HEK293T (cell line): ENCODE measurements at regions not wholly inside any gene's neighbourhood (a gene's known extent, or its start where the extent isn't known, plus 50 kb on each side); places are given as distances from the start of the nearest gene placed in this dataset.
"Not testable (repeated sequence)": the region's sequence is repeated elsewhere in the genome, so short reads cannot be mapped to it uniquely, and the experiment has no call there.

Experiments used
- CTCF ChIA-PET: fragments of 350-600 bp; formaldehyde crosslinking; extraction: SDS; loops from one replicate; lab custom pipeline; 2021; ENCODE audit warnings: antibody characterized with exemption, inconsistent platforms; lab: Yijun Ruan, JAX
- POLR2A ChIA-PET: fragments of 350-600 bp; formaldehyde crosslinking; extraction: SDS; loops from one replicate; lab custom pipeline; 2020; ENCODE audit warnings: antibody characterized with exemption, inconsistent platforms; lab: Yijun Ruan, JAX
- DNase-seq: peaks from one replicate; pipeline ENCODE4 v3.0.0; 2012; ENCODE audit warnings: mixed read lengths; ENCODE audit errors: extremely low spot score

DNA sequence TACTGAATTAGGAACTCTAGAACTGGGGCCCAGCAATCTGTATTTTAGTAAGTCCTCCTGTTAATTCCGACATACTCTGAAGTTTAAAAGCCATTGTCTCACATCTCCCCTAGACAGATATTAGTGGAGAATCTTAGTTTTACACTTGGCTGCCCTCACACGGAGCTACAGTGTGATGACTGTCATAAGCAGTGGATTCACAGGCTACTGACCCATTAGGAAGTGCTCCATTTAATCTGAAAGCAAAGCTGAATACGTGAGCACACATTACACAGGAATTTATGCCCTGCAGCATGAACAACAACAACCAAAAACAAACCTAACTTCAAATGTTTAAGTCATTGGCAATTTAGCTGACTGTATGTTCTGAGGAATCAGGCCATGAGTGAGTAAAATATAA, 416.4 kb upstream of the ANKRD20A1 start:
- POLR2A ChIA-PET, DNase-seq, CTCF ChIA-PET: not testable (repeated sequence)

DNA sequence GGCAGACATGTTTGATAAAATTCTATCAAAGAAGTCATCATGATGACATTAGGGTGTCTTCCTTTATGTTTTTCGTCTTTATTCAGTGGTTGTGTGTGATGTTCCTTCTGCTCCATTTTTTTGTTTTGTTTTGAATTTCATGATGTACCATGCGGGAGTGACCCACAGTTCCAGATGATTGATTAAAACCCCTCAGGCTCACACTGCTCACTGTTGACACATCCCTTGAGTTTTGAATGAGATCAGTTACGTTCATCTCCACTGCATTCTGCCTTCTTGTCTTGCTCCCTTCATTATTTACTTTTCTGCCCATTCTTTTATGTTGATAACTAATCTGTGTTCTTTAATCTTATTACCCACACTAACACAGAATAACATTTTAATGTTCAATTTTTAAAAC, 421.7 kb upstream of the ANKRD20A1 start:
- CTCF ChIA-PET, DNase-seq, POLR2A ChIA-PET: not testable (repeated sequence)

DNA sequence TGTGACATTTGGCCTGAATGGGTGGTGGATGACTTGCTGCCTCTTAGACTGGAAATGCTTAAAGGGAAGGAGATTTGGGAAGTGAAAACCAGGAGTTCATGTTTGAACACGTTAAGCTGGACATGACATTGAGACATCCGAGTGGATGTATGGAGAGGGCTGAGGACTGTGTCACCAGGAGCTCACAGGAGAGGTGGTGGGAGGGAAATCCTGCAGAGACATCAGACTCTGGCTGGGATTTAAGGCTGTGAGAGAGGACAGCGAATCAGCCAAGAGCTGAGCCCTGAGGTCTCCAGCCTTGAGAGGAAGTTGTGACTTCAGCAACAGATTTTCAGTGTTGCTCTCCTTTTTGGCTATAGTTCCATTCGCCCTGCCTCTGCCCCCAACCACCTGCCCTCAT, 432.5 kb upstream of the SPATA31A3 start:
- POLR2A ChIA-PET, CTCF ChIA-PET, DNase-seq: not testable (repeated sequence)

DNA sequence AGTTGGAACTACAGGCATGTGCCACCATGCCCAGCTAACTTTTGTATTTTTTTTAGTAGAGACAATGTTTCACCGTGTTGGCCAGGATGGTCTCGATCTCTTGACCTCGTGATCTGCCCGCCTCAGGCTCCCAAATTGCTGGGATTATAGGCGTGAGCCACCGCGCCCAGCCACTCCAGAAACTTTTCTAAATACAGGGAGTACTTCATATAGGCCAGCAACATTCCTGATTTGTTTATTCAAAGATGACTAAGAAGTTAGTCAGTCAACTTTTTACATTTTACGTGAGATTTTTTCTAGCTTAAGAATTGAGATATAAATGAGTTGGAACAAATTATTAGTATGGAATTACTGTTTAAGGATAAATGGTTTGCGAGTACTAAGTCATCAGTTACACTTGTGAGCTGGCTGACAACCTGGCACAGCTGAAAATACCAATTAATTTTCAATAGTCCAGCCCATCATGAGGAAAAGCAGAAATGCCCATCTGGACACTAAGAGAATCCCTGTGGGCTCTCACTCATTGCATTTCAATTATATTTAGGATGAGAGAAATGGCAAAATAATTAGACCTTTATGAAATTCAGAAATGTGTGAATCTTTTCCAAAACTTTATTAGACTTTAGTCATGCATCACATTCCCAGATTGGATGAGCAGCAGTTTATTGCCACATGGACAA, 430.8 kb upstream of the SPATA31A3 start:
- DNase-seq, CTCF ChIA-PET, POLR2A ChIA-PET: not testable (repeated sequence)

DNA sequence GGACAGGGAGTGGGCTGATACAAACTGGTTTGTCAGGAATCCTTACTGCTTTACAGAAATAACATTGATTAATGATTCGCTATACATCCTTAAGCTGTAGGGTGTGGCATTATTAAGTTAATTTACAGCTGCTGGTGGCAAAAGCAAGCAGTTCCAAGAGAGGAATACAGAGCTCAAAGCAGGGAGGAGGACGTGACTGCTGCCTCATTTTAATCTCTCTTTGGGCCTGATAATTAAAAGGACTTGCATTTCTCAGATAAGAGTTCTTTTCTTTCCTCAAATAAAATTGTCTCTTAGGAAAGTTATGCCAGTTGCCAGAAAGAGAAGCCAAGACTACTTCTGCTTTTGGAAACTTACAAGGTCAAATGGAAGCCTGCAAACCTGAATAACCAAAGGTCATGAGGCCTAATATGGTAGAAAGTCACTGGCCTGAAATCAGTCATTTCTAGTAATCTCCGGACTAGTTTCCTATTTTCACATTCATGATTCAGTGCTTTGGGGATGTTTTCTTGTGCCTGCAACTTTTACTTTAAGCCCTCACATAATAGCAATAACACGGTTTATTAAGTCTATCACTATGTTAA, 426.2 kb upstream of the SPATA31A3 start:
- CTCF ChIA-PET, POLR2A ChIA-PET, DNase-seq: not testable (repeated sequence)

DNA sequence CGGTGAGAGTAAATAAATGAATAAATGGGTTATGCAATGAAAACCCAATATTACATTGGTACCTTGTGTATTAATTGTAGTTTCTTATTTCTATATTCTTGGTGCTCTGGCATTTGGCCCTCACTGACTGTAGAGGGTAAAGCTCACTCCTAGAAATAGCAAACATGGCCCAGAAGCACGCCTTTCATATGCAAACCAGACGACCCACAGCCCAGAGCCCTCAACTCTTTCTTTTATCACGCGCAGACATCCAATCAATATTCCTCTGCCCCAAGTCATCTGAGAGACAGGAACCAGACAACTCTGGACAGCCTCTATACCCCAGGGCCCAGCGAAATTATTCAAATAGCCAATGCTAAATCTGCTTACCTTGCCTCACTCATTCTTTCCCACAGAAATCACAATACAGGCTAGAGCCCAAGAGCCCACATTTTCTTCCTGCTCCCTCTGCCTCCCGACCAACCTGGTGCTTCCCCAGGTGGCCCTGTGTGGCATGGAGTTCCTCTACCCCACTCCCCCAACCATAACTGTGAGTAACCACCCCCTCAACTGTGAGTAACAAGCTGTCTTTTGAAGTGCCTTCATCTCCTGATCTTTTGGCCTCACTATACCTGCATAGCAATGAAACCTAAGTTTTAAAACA, 425.1 kb upstream of the SPATA31A3 start:
- DNase-seq, CTCF ChIA-PET, POLR2A ChIA-PET: not testable (repeated sequence)

GRCh38 chr9:67416639-67417038, 424.3 kb upstream of the SPATA31A3 start:
- CTCF ChIA-PET, DNase-seq, POLR2A ChIA-PET: not testable (repeated sequence)

- CTCF ChIA-PET, POLR2A ChIA-PET, DNase-seq: not testable (repeated sequence)
Measured at GRCh38 chr9:67410606-67411220, 418.4 kb upstream of the SPATA31A3 start.

- CTCF ChIA-PET, POLR2A ChIA-PET, DNase-seq: not testable (repeated sequence)
Measured at GRCh38 chr9:67403739-67404138, 411.4 kb upstream of the SPATA31A3 start.

DNA sequence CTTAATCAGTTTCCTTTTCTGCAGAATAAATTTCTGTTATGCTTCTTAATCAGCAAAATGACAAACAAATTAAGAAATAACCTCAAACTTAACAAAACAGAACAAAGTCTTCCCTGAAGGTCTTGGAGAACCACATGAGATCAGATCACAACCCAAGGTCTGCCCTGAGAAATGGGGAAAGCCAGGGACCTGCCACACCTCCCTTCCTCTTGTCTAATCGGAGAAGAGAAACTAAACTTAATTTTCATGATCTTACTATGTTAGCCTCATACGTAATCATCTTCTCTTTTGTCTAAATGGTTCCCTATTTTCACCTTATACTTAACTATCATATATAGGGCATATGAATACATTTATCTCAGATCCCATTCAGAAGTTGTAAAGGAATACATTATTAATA, 405.4 kb upstream of the SPATA31A3 start:
- CTCF ChIA-PET, POLR2A ChIA-PET, DNase-seq: not testable (repeated sequence)

DNA sequence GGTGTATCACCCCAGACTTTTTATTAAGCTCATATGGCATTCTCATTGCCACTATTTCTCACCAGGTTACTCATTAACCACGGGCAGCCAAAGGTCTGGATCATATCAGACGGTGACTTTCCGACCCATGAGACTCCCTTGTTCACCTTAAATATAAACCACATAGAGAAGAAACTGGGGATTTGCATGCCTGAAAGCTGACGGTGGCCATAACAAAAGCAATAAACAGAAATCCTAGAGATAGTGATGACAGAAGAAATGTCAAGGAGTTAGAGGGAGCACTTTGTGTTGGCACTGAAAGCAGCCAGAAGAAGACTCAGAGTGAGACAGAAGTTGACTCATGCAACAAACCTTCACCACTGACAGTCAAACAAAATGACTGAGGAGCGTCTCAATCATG, 402.4 kb upstream of the SPATA31A3 start:
- POLR2A ChIA-PET, DNase-seq, CTCF ChIA-PET: not testable (repeated sequence)

DNA sequence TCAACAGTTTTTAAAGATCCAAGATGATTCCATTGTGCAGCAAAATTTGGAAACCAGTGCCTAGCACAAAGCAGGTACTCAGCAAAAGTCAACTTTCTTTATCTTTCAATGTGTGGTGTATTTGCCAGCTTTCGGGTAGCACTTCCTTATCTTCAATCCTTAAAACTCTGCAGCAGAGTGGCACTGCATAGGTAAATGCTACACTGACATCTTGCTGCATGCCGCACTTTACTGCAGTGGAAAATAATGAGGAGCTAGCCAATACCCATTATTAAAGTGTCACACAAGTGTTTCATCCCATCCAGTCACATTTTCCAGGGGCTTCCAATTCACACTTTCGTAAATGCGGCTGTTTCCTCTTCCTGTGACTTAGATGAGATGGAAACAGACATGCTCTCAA, 401.7 kb upstream of the SPATA31A3 start:
- POLR2A ChIA-PET, DNase-seq, CTCF ChIA-PET: not testable (repeated sequence)

GRCh38 chr9:67369664-67370063, 377.3 kb upstream of the SPATA31A3 start:
- CTCF ChIA-PET, POLR2A ChIA-PET, DNase-seq: not testable (repeated sequence)

DNA sequence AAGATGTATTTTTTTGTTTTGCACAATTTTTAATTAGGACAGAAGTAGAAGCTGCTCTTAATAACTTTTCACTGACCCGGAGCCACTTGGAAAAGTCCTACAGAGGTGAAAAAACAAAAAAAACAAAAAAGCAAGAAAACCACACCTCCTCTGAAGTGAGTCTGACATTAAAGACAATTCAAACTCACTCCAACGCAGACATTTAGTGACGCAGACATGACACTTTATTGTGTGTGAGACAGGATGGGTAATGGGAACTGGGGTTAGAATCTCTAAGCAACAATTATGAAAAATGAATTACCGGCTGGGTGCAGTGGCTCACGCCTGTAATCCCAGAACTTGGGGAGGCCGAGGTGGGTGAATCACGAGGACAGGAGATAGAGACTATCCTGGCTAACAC, 370.0 kb upstream of the SPATA31A3 start:
- DNase-seq, POLR2A ChIA-PET: not testable (repeated sequence)

GRCh38 chr9:67353961-67354360, 361.6 kb upstream of the SPATA31A3 start:
- DNase-seq, POLR2A ChIA-PET, CTCF ChIA-PET: not testable (repeated sequence)

More for the DNA sequence above, 370.0 kb upstream of the SPATA31A3 start:
- CTCF ChIA-PET, result not testable (repeated sequence)

GRCh38 chr9:67349424-67349759, 357.0 kb upstream of the SPATA31A3 start:
- CTCF ChIA-PET, DNase-seq, POLR2A ChIA-PET: not testable (repeated sequence)

- not testable (repeated sequence) for DNase-seq
Measured at GRCh38 chr9:67348562-67349423, 356.4 kb upstream of the SPATA31A3 start.

DNA sequence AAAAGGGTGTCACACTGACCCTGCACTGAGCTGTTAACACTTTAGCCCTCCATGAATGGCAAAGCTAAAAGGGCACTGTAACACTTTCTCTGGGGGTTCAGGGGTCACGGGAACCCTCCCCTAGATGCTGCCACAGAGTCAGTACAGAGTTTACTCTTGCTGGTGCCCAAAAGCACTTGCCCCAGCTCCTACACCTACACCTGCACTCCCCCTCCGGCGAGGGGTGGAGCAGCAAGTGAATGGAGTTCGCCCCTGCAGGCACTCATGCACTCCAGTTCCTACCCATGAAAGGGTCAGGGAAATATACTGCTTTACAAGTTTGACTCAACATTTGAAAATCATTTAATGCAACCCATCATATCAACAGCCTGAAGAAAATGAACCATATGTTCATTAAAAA, 355.7 kb upstream of the SPATA31A3 start:
- CTCF ChIA-PET, POLR2A ChIA-PET, DNase-seq: not testable (repeated sequence)

More at GRCh38 chr9:67348562-67349423, 356.4 kb upstream of the SPATA31A3 start:
- POLR2A ChIA-PET, CTCF ChIA-PET: not testable (repeated sequence)
